ENCODE measurements at regions not wholly inside any gene's neighbourhood (a gene's known extent, or its start where the extent isn't known, plus 50 kb on each side); places are given as distances from the start of the nearest gene placed in this dataset.

- H3K27me3 ChIP-seq = no peaks in the 10 kb centered on the region
- no peak for ATAC-seq
- no peak overlapping the region for H3K4me3 ChIP-seq
- 94% methylated on average over 5 to 6 of the region's 6 CpGs for WGBS, 2 donors (ENCODE audit: low coverage in 1 of 2)
- H3K9me3 ChIP-seq = no peaks in the 10 kb centered on the region
- no peak overlapping the region for H3K27ac ChIP-seq
- no peaks in the 10 kb centered on the region for H3K36me3 ChIP-seq
- H3K4me1 ChIP-seq = no peaks in the 10 kb centered on the region
- no peak for TF ChIP-seq CTCF (IDR thresholded peaks at IDR 0.05)
- TF ChIP-seq POLR2AphosphoS5 (IDR thresholded peaks at IDR 0.05) = no peak
- TF ChIP-seq POLR2A (IDR thresholded peaks at IDR 0.05) = no peak
- no peak for TF ChIP-seq EP300 (IDR thresholded peaks at IDR 0.05)
These were observed 461.6 kb downstream of the TXNL1 start for GRCh38 chr18:56176751-56177150.

DNA sequence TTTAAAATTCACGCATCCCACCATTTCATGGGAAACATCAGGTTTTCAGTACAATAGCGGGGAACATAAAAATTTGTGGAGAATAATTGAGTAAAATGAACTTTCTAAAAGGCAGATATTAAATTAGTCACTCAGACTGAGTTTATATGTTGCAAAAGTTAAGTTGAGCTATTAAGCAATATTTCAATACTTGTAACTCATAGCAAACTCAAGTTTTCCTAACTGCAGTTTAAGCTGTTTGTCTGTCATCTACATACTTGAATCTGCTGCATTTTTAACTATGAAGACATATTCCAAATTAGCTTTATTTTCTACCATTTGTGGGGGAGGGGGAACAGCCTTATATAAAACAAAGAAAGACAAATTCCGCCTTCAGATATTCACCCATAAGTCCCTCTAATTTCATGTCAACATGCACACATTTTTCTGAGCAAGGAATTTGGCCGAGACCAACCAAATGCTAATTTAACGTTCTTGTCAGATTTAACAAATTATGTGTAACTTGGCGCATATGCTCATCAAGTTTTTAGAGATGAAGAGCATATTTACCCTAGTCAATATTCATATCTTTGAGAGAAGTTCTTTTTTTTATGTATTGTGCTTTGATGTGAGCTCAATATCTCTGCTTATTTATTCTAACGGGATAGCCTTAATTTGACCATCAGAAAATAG, 462.9 kb downstream of the TXNL1 start:
- 87 to 92% methylated on average over 7 of the region's 7 CpGs for WGBS, 2 donors (ENCODE audit: low coverage in 1 of 2)
- Histone ChIP-seq H3K4me1 (no peaks in the 10 kb centered on the region), H3K27me3 (no peaks in the 10 kb centered on the region), H3K9me3 (no peaks in the 10 kb centered on the region), H3K4me3 (no peak overlapping the region), H3K36me3 (no peaks in the 10 kb centered on the region), H3K27ac (no peak overlapping the region)
- TF ChIP-seq POLR2A (IDR thresholded peaks at IDR 0.05) = no peak
- TF ChIP-seq CTCF (IDR thresholded peaks at IDR 0.05) = no peak
- no peak for ATAC-seq

DNA sequence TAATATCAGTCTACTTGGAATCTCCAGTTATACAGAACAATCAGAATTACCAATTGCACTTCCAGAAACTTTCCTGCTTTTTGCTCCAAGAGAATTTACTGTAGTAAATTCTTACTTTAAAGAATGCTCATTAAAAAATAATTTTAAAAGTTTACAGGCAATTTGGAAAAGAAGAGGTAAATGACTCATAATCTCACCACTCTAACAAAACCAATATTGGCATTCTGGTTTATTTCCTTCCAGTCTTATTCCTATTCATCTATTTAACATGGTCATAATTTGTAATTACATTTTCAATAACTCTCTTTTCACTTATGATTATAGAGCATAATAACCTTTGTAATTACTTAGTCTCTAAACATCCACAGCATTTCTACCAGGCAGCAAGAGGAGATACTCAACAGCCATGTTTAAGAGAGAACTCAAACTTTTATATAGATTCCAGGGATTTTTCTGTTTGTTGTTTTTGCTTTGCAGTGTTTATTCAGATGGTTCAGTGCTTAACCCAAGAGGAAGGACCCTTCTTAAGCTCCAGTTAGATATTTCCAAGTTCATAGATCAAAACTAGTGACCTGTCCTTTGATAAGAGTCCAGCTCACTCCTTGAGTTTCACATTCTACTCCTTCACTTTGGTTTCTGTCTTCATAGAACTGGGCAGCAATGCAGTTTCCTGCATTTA, 464.7 kb downstream of the TXNL1 start:
- no peaks in the 10 kb centered on the region for H3K9me3 ChIP-seq
- peaks cover 0 to 6% (median 3%) of the 10 kb centered on the region in 3 donors for H3K4me1 ChIP-seq
- no peaks in the 10 kb centered on the region for H3K27me3 ChIP-seq
- H3K4me3 ChIP-seq = no peak overlapping the region
- TF ChIP-seq POLR2A (IDR thresholded peaks at IDR 0.05) (no peak), POLR2AphosphoS5 (IDR thresholded peaks at IDR 0.05) (no peak), CTCF (IDR thresholded peaks at IDR 0.05) (no peak), EP300 (IDR thresholded peaks at IDR 0.05) (no peak)
- H3K36me3 ChIP-seq = no peaks in the 10 kb centered on the region
- no peak for ATAC-seq
- no peak overlapping the region for H3K27ac ChIP-seq

DNA sequence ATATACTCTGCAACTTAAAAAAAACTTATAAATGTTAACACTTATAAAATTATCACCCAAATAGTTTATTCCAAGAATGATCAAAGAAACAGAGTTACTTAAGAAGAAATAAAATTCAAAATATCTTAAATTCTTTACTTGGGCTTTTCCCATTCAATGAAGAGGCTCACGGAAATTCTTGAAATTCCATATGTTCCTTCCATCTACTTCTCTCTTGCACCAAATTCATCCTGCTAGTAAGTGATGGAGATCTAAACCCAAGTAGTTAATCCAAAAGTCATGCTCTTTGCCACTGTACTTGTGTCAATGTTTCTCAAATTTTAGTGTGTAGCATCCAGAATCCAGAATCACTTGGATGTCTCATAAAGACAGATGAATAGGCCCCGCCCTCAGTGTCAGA, 465.9 kb downstream of the TXNL1 start:
- no peaks in the 10 kb centered on the region for H3K9me3 ChIP-seq
- 86 to 97% methylated on average over 2 of the region's 2 CpGs for WGBS, 2 donors (ENCODE audit: low coverage in 1 of 2)
- no peaks in the 10 kb centered on the region for H3K27me3 ChIP-seq
- ATAC-seq = no peak
- peaks cover 7 to 17% (median 9%) of the 10 kb centered on the region in 3 donors for H3K4me1 ChIP-seq
- no peak overlapping the region for H3K4me3 ChIP-seq
- no peak for TF ChIP-seq CTCF (IDR thresholded peaks at IDR 0.05)
- no peak for TF ChIP-seq POLR2AphosphoS5 (IDR thresholded peaks at IDR 0.05)
- TF ChIP-seq POLR2A (IDR thresholded peaks at IDR 0.05) = no peak
- no peak for TF ChIP-seq EP300 (IDR thresholded peaks at IDR 0.05)
- no peak overlapping the region for H3K27ac ChIP-seq
- no peaks in the 10 kb centered on the region for H3K36me3 ChIP-seq

GRCh38 chr18:56171848-56172247, 466.5 kb downstream of the TXNL1 start:
- 80% methylated on average over 1 of the region's 2 CpGs; no CpG with 5 or more reads in 1 of the 2 donors for WGBS, 2 donors (ENCODE audit: low coverage in 1 of 2)
- H3K4me3 ChIP-seq = no peak overlapping the region
- no peaks in the 10 kb centered on the region for H3K36me3 ChIP-seq
- no peaks in the 10 kb centered on the region for H3K27me3 ChIP-seq
- H3K9me3 ChIP-seq = no peaks in the 10 kb centered on the region
- no peak for ATAC-seq
- no peak for TF ChIP-seq POLR2A (IDR thresholded peaks at IDR 0.05)
- no peak for TF ChIP-seq EP300 (IDR thresholded peaks at IDR 0.05)
- no peak for TF ChIP-seq CTCF (IDR thresholded peaks at IDR 0.05)
- no peak for TF ChIP-seq POLR2AphosphoS5 (IDR thresholded peaks at IDR 0.05)
- no peak overlapping the region for H3K27ac ChIP-seq
- H3K4me1 ChIP-seq = peaks cover 7 to 24% (median 12%) of the 10 kb centered on the region in 3 donors

Measured in gastroesophageal sphincter (tissue), 4 donors.